HuH-7 (cell line): ENCODE measurements at regions not wholly inside any gene's neighbourhood (a gene's known extent, or its start where the extent isn't known, plus 50 kb on each side); places are given as distances from the start of the nearest gene placed in this dataset.
A peak's percentile ranks its signal among the peaks of the same experiment; 100 is the strongest.

Experiments
- DNase-seq: peaks from one replicate; pipeline ENCODE4 v3.0.0; 2011; ENCODE audit warnings: low spot score

GRCh38 chr7:26458466-26459145 is 166.9 kb downstream of the SNX10 start:
- DNase-seq, result no peak

- no peak for DNase-seq
Observed at GRCh38 chr7:26459540-26460193, 168.0 kb downstream of the SNX10 start.

DNA sequence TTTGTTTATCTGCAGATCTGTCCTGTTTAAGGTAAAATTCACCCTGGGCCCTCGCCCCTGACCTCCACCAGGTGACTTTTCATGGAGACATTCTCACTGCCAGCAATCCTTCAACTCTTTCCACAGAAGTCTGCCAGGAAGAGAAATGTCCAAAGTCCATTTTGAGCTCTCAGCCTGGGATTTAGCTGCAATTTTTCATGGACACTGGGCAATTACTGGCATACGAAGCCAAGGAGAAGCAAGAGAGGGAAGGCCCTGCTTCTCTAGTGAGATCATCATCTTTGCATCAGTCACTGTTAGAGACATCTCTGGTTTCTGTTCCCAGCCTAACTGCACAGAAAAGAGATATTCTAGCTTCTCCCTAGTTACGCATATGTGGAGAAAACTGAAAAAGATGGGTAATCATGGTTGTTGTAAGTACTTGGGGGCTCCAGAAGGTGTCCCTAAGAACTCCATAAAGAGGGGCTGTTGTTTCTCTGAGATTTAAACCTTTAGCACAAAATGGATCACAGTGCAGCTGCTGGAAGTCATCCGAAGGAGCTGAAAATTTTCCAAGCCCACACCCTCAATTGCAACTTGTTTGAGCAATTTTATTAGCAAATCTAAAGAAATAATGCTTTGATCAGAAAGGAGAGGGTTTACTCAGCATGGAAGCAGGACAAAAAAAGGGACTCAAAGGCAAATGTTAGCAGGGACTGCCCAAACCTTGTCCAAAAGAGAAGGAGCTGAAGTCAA is 168.9 kb downstream of the SNX10 start:
- DNase-seq, result peak; percentile 16

- DNase-seq, result no peak
Observed at GRCh38 chr7:26461518-26461917, 169.9 kb downstream of the SNX10 start.

DNA sequence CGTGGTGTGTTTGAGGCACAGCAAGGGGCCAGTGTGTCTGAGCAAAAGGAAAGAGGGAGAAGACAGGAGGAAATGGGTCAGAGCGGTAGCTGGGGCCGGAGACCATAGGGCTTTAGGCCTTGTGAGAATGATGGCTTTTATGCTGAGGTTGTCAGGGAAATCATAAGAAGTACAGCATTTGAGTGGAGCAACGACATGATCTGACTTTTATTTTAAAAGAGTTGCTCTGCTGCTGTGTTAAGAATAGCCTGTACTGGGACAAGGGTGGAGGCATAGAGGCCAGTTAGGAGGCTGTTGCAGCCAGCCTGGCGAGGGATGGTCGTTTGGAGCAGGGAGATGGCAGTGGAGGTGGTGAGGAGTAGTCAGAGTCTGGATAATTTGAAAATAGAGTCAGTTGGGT is 174.3 kb downstream of the SNX10 start:
- no peak for DNase-seq

- DNase-seq, result no peak
Observed at GRCh38 chr7:26467104-26467503, 175.4 kb downstream of the SNX10 start.

DNA sequence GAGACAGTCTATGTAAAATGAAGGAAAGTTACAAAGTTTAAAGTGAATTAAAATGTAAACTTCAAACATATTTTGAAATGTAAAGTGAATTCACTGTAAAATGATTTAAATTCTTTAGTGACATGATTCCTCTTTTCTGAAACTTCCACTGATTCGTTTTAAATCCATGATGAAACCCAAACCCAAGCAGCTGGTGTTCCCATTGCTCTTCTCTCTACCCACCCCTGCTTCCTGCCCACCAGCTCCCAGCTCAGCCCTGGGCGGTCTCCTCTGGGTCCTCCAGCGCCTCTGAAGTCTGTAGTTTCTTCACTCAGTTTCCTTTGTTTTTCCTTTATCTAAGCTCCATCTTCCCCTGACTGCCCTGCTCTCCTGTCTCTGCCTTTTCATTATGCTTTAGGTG is 175.9 kb downstream of the SNX10 start:
- no peak for DNase-seq

DNA sequence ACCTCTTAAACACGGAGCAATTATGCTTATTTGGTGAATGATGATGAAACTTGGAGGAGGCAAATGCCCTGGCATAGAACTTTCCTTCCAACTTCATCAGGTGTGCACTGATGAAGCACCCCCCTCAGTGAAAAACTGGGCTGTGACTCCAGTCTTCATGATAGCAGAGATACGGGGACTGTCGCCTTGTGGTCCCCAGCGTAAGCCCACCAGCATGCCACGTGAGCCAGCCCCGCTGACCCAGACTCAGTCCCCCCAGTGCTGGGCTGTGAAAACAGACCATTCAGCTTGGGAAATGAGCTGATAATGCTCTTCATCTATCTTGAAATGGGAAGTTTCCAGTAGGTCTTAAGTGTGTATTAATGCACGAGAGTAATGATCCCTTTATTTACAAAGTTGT is 177.0 kb downstream of the SNX10 start:
- DNase-seq, result no peak

GRCh38 chr7:26469188-26469587 is 177.5 kb downstream of the SNX10 start:
- no peak for DNase-seq

DNA sequence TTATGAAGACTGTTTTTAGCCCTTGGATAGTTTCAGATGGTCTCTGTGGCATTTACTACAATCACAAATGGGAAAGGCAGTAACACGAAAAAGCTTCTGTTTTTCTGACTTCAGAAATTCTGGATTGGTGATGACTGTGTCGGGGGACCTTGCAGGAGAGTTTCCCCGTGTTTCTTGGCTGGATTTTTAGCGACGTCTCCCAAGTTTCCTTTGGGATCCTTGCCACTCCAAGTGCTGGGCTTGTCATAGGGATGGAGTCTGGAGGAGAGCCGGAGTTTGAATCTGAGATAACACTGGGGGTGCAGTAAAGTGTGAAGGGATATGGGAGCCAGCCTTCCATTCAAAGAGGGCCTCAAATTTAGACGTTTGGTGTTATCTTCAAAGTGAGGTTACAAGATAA is 179.0 kb downstream of the SNX10 start:
- no peak for DNase-seq

DNA sequence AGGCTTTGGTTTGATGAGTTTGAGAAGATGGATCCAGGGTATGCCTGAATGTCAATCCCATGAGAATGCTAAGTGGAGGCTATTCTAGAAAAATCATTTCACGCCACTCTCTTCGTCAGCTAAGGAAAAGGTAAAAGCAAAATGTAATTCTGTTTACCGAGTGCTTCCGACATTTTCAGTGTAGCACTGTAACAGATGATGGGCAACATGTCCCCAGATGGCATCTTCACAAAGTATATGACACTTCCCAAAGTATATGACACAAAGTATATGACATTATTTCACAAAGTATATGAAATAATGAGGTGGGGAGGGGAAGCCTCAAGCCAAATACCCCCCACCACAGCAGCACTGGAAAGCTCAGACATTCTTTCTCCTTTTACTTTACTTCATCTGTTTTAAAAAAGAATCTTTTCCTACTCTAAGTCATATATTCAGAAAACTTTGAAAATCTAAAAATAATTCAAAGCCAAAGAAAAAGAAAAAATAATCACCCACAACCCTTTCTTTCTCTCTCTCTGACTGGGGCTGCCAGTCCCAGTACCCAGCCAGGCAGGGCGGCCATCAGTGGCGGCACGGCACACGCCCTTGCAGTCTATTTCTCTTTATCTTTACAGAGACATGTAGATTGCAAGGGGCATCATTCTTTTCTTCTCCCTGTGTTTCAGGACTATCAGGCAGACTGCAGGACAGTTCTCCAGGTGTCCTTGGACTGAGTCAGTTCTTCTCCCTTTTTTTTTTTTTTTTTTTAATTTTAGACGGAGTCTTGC is 179.8 kb downstream of the SNX10 start:
- DNase-seq, result no peak

DNA sequence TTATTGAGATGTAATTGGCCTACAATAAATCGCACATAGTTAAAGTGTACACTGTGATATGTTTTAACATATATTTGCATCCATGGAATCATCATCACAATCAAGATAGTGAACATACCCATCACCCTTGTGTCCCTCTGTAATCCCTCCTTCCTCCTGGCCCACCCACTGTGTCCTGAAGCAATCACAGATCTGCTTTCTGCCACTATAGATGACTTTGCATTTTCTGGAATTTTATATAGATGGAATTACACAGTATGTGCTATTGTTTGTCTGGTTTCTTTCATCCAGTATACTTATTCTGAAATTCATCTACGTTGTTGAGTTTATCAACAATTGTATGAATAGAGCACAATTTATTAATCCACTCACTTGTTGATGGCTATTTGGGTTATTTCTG is 181.3 kb downstream of the SNX10 start:
- no peak for DNase-seq

GRCh38 chr7:26476271-26476670 is 184.6 kb downstream of the SNX10 start:
- DNase-seq, result no peak

DNA sequence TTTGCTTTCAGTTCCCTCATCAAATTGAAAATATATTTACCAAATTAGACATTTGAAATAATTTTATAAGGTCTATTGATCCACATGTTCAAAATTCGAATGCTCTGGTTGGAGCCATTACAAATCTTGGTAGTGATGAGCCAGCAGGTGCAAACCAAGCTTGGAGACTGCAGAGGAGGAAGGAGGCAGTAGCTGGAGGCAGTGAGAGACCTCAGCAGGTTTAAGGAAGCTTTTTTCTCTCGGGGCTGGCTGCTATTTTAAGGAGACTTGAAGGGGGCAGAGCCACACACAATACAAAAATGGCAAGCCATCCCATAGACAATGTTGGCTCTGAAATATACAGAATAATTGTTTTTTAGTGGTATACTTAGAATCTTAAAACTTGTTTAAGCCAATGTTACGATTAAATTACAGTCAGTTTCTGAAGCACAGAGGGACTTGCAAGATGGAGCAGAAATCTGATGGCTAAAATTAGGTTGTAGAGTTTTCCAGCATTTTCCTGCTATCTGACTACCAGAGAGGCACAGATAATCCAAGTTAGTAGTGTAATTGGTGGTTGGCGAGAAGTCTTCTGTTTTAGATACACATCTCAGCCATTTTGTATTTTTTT is 185.8 kb downstream of the SNX10 start:
- no peak for DNase-seq

- no peak for DNase-seq
Observed at GRCh38 chr7:26478550-26478949, 186.9 kb downstream of the SNX10 start.

DNA sequence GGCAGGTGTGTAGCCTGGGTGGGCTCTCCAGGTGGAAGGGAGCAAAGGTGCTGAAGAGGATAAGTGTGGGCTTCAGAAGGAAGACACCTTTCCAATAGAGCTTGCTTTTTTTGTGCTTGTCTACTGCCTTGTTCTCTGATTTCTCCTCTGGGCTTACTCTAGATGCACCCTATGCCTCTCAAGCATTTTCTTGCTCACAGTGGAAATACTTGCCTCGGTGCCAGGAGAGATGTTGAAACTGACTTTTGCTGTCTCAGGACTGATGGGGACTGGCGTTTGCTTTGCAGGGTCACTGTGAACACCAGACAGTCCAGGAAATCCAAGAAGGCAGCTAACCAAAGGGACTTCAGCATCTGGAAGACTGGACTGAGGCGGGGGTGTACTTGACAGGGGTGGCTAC is 187.9 kb downstream of the SNX10 start:
- DNase-seq, result no peak

- DNase-seq, result no peak
Observed at GRCh38 chr7:26480156-26480555, 188.5 kb downstream of the SNX10 start.

GRCh38 chr7:26482927-26483326 is 191.3 kb downstream of the SNX10 start:
- DNase-seq, result no peak

DNA sequence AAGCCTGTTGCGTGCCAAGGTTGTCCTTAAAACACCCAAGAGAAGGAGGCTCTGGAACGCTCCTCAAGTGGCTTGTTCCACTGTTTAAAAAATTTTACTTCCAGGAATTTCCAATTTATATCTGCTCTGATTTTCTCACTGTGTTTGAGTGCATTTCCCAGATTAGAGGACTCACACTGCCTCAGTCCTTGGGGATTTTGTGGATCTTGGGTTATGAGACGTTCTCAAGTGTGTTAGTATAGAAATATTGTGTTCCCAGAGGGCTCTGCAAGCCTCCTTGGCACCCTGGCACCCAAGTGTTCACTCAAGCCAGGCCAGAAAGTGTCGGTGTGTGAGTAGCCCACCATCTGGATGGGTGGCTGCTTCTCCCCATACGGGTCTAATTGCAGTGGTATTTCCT is 192.2 kb downstream of the SNX10 start:
- no peak for DNase-seq

DNA sequence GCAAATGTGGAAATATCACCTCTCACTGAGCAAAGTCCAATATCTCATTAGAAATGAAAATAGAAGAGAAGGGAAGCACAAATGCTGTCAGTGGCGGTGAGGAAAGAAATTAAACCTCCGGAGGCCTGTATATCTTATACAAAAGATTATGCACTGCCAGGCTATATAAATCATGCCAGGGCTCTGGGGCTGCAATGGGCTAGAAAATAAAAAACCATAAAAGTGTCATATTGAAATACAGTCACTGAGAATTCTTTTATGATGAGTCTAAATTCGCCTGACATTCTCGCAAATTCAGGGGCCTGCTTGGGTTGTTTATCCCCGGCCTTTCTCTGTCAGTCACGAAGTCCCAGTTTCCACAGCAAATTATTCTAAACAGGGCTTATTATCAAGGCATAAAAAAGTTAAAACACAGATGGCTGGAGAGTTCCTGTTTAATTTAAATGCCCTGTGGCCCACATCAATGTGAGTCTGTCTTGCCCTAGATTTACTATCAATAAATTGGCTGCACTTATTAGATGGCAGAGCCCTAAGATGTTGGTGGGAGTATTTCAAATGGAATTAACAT is 193.8 kb downstream of the SNX10 start:
- DNase-seq, result no peak

DNA sequence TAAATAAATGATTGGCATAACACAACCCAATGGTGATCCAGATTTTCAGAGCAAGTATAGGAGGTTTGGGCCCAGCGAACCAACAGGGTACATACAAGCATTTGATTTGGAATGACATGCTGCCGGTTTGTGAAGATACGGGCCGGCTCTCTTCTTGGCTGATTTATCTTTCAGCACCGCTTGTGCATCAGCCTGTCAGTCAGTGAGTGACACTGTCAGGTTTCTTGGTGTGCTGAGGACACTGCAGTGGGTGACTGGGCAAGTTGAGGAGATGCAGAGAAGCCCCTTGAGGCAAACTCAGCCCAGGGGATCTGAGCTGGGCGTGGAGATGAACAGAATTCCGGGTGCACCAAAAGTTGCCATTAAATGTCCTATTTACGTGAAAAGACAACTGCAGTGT is 194.5 kb downstream of the SNX10 start:
- no peak for DNase-seq
